ENCODE measurements at regions not wholly inside any gene's neighbourhood (a gene's known extent, or its start where the extent isn't known, plus 50 kb on each side); places are given as distances from the start of the nearest gene placed in this dataset.

DNA sequence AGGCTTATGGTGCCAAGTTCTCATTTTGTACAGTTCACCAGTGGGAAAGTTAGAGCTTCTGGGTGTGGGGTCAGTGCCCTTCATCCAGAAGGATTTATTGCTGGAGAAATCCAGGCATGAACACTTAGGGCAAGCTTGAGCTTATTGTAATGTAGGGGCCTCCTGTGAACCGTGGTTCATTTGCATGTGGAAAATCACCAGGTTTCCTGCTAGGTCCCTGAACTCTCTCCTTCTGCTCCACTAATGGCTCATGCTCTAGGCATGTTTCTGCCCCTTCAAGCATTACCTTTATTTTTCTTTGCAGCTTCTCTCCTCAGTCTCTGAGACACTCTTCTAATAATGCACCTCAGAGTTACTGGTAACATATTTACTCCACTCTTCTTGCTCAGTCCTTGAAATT, 79.3 kb upstream of the FAM98A start:
- H3K9me3 Mint-ChIP-seq = no peaks in the 10 kb centered on the region
- no peaks in the 10 kb centered on the region for H3K27me3 Mint-ChIP-seq
- H3K4me1 Mint-ChIP-seq (ENCODE audit: unreplicated experiment) = peaks cover 6% of the 10 kb centered on the region
- TF ChIP-seq CTCF (conservative IDR thresholded peaks at IDR 0.05) = no peak
- H3K4me3 Mint-ChIP-seq = no peak overlapping the region
- H3K36me3 Mint-ChIP-seq = no peaks in the 10 kb centered on the region
- no peak for DNase-seq (ENCODE audit: extremely low spot score, unreplicated experiment)
- no peak overlapping the region for H3K27ac Mint-ChIP-seq

GRCh38 chr2:33673937-33674336, 74.8 kb upstream of the FAM98A start:
- Mint-ChIP-seq H3K9me3 (no peaks in the 10 kb centered on the region), H3K27me3 (peaks cover 2% of the 10 kb centered on the region), H3K4me1 (ENCODE audit: unreplicated experiment) (peaks cover 6% of the 10 kb centered on the region), H3K27ac (no peak overlapping the region), H3K4me3 (no peak overlapping the region), H3K36me3 (no peaks in the 10 kb centered on the region)
- no peak for DNase-seq (ENCODE audit: extremely low spot score, unreplicated experiment)
- TF ChIP-seq CTCF (conservative IDR thresholded peaks at IDR 0.05) = peak; percentile 74

GRCh38 chr2:33672896-33673295, 73.8 kb upstream of the FAM98A start:
- H3K36me3 Mint-ChIP-seq = no peaks in the 10 kb centered on the region
- H3K27me3 Mint-ChIP-seq = peaks cover 2% of the 10 kb centered on the region
- H3K27ac Mint-ChIP-seq = no peak overlapping the region
- DNase-seq (ENCODE audit: extremely low spot score, unreplicated experiment) = no peak
- no peak for TF ChIP-seq CTCF (conservative IDR thresholded peaks at IDR 0.05)
- no peak overlapping the region for H3K4me3 Mint-ChIP-seq
- H3K9me3 Mint-ChIP-seq = no peaks in the 10 kb centered on the region
- peaks cover 6% of the 10 kb centered on the region for H3K4me1 Mint-ChIP-seq (ENCODE audit: unreplicated experiment)

DNA sequence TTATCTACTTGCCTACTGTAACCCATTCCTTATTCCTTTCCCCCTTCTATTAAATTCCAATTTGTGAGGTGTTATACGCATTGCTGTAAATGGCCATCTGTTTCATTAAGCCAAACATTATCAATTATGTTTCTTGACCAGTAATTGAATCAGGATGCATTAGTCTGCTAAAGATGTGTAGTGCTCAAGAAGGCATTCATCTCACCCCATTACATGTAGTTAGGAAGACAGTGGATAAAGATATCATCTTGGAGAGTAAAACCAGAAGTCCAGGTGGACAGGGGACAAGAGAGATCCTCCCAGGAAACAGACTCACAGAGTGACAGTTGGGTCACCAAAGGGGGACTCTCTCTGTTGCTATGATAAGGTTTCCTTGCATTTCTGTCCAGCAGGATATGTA, 73.3 kb upstream of the FAM98A start:
- DNase-seq (ENCODE audit: extremely low spot score, unreplicated experiment) = no peak
- no peaks in the 10 kb centered on the region for H3K36me3 Mint-ChIP-seq
- peaks cover 6% of the 10 kb centered on the region for H3K4me1 Mint-ChIP-seq (ENCODE audit: unreplicated experiment)
- no peak overlapping the region for H3K4me3 Mint-ChIP-seq
- no peak for TF ChIP-seq CTCF (conservative IDR thresholded peaks at IDR 0.05)
- H3K27me3 Mint-ChIP-seq = peaks cover 2% of the 10 kb centered on the region
- no peak overlapping the region for H3K27ac Mint-ChIP-seq
- no peaks in the 10 kb centered on the region for H3K9me3 Mint-ChIP-seq

GRCh38 chr2:33671198-33671597, 72.1 kb upstream of the FAM98A start:
- no peaks in the 10 kb centered on the region for H3K36me3 Mint-ChIP-seq
- DNase-seq (ENCODE audit: extremely low spot score, unreplicated experiment) = no peak
- no peak overlapping the region for H3K27ac Mint-ChIP-seq
- H3K4me1 Mint-ChIP-seq (ENCODE audit: unreplicated experiment) = peaks cover 6% of the 10 kb centered on the region
- peaks cover 2% of the 10 kb centered on the region for H3K27me3 Mint-ChIP-seq
- H3K4me3 Mint-ChIP-seq = no peak overlapping the region
- TF ChIP-seq CTCF (conservative IDR thresholded peaks at IDR 0.05) = no peak
- H3K9me3 Mint-ChIP-seq = no peaks in the 10 kb centered on the region

DNA sequence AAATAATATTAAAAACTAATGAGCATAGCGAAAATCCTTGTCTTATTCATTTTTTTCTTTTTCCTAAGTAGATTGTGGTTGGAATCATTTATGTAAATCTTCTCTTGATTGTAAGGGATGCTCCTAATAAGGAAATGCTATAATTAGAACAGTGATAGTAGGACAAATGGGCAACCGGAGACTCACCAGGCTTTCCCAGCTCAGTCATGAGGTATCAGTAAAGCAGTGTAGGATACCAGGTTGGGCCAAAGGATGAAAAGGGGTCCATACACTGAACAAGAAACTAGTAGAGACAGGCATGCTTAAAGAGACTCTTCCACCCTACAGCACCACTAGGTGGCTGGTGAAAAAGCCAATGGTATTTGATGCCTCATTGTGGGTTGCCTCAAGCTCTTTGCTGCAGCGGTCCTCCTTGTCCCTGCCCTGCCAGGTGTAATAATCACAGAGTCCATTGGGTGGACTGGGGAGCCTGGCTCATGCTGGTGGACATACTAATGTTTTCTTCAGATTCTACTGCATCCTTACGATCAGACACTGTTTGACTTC, 71.4 kb upstream of the FAM98A start:
- TF ChIP-seq CTCF (conservative IDR thresholded peaks at IDR 0.05) = peak; percentile 34
- DNase-seq (ENCODE audit: extremely low spot score, unreplicated experiment) = no peak
- Mint-ChIP-seq H3K27ac (no peak overlapping the region), H3K4me3 (no peak overlapping the region), H3K36me3 (no peaks in the 10 kb centered on the region), H3K4me1 (ENCODE audit: unreplicated experiment) (peaks cover 6% of the 10 kb centered on the region), H3K9me3 (no peaks in the 10 kb centered on the region), H3K27me3 (peaks cover 2% of the 10 kb centered on the region)
